Esophagus muscularis mucosa (tissue), 2 donors: ENCODE measurements at regions not wholly inside any gene's neighbourhood (a gene's known extent, or its start where the extent isn't known, plus 50 kb on each side); places are given as distances from the start of the nearest gene placed in this dataset.

ENCODE experiments used
- POLR2A ChIP-seq: fragments of 450-650 bp; IDR thresholded peaks from one replicate; pipeline ENCODE4 v1.6.1; 2017; ENCODE audit warnings: antibody characterized with exemption, moderate library complexity, mild to moderate bottlenecking, low read depth
- POLR2AphosphoS5 ChIP-seq, 2 donors: sonication (generic); formaldehyde crosslinking; IDR thresholded peaks; one replicate each; pipeline ENCODE4 v1.6.1; 2017; ENCODE audit warnings: antibody characterized with exemption in 2 of 2

- TF ChIP-seq POLR2AphosphoS5 (IDR thresholded peaks at IDR 0.05) (no peak), POLR2A (no peak)
Observed at GRCh38 chr20:51854921-51855320, 52.6 kb upstream of the SALL4 start.
